ENCODE measurements at regions not wholly inside any gene's neighbourhood (a gene's known extent, or its start where the extent isn't known, plus 50 kb on each side); places are given as distances from the start of the nearest gene placed in this dataset.

- Mint-ChIP-seq H3K9me3 (peaks cover 0 to 6% (median 0%) of the 10 kb centered on the region in 7 donors), H3K27me3 (ENCODE audit: low read depth in 3 of 3) (peaks cover 0 to 2% (median 0%) of the 10 kb centered on the region in 3 donors), H3K4me3 (no peak overlapping the region), H3K36me3 (no peaks in the 10 kb centered on the region), H3K4me1 (no peaks in the 10 kb centered on the region), H3K27ac (no peak overlapping the region)
- no peak overlapping the region for H3K9ac ChIP-seq (ENCODE audit: insufficient read depth, low read length, poor library complexity, severe bottlenecking)
- H3K4me2 ChIP-seq (replicated peaks; ENCODE audit: extremely low read depth, low read length, poor library complexity, severe bottlenecking), result no peak overlapping the region
- no peak overlapping the region for H3K4me3 ChIP-seq (replicated peaks in 1 of 3; ENCODE audit: low read depth in 2 of 3, low read length in 3 of 3)
- H2AFZ ChIP-seq (ENCODE audit: insufficient read depth, low read depth, low read length, poor library complexity, severe bottlenecking), result no peak overlapping the region
- no peaks in the 10 kb centered on the region for H3K4me1 ChIP-seq (ENCODE audit: control insufficient read depth in 1 of 2, insufficient read depth in 2 of 2, low read length in 2 of 2)
- no peaks in the 10 kb centered on the region for H3K79me2 ChIP-seq (ENCODE audit: insufficient read depth, low read length)
- TF ChIP-seq CTCF (IDR thresholded peaks at IDR 0.05), result no peak
- H3K9me3 ChIP-seq (replicated peaks in 1 of 2; ENCODE audit: control insufficient read depth in 1 of 2, insufficient read depth in 1 of 2, low read length in 2 of 2), result no peaks in the 10 kb centered on the region
- H3K27ac ChIP-seq (ENCODE audit: low read depth in 1 of 2, low read length in 2 of 2), result no peak overlapping the region
- no peaks in the 10 kb centered on the region for H3K27me3 ChIP-seq (ENCODE audit: control insufficient read depth in 2 of 2, insufficient read depth in 2 of 2, low read length in 2 of 2)
- H4K20me1 ChIP-seq (ENCODE audit: insufficient read depth, low read length), result no peaks in the 10 kb centered on the region
- intact Hi-C loops (cut with micrococcal nuclease), result no loop called here
- no peak for DNase-seq
- no peaks in the 10 kb centered on the region for H3K36me3 ChIP-seq (replicated peaks in 1 of 2; ENCODE audit: control insufficient read depth in 1 of 2, insufficient read depth in 2 of 2, low read length in 2 of 2)
Measured at GRCh38 chr4:96343836-96344235, 503.9 kb downstream of the PDHA2 start.

- Histone ChIP-seq H3K4me1 (ENCODE audit: control insufficient read depth in 1 of 2, insufficient read depth in 2 of 2, low read length in 2 of 2) (no peaks in the 10 kb centered on the region), H3K79me2 (ENCODE audit: insufficient read depth, low read length) (no peaks in the 10 kb centered on the region), H4K20me1 (ENCODE audit: insufficient read depth, low read length) (no peaks in the 10 kb centered on the region), H2AFZ (ENCODE audit: insufficient read depth, low read depth, low read length, poor library complexity, severe bottlenecking) (no peak overlapping the region), H3K9me3 (replicated peaks in 1 of 2; ENCODE audit: control insufficient read depth in 1 of 2, insufficient read depth in 1 of 2, low read length in 2 of 2) (no peaks in the 10 kb centered on the region), H3K4me2 (replicated peaks; ENCODE audit: extremely low read depth, low read length, poor library complexity, severe bottlenecking) (no peak overlapping the region), H3K4me3 (replicated peaks in 1 of 3; ENCODE audit: low read depth in 2 of 3, low read length in 3 of 3) (no peak overlapping the region), H3K36me3 (replicated peaks in 1 of 2; ENCODE audit: control insufficient read depth in 1 of 2, insufficient read depth in 2 of 2, low read length in 2 of 2) (no peaks in the 10 kb centered on the region), H3K27me3 (ENCODE audit: control insufficient read depth in 2 of 2, insufficient read depth in 2 of 2, low read length in 2 of 2) (no peaks in the 10 kb centered on the region), H3K27ac (ENCODE audit: low read depth in 1 of 2, low read length in 2 of 2) (no peak overlapping the region), H3K9ac (ENCODE audit: insufficient read depth, low read length, poor library complexity, severe bottlenecking) (no peak overlapping the region)
- intact Hi-C loops (cut with micrococcal nuclease), result no loop called here
- Mint-ChIP-seq H3K4me1 (no peaks in the 10 kb centered on the region), H3K9me3 (peaks cover 0 to 3% (median 0%) of the 10 kb centered on the region in 7 donors), H3K4me3 (no peak overlapping the region), H3K27me3 (ENCODE audit: low read depth in 3 of 3) (no peaks in the 10 kb centered on the region), H3K36me3 (no peaks in the 10 kb centered on the region), H3K27ac (no peak overlapping the region)
- no peak for TF ChIP-seq CTCF (IDR thresholded peaks at IDR 0.05)
- 89% methylated on average over 1 of the region's 2 CpGs for WGBS (ENCODE audit: insufficient coverage)
- no peak for DNase-seq
Measured at GRCh38 chr4:96347582-96347981, 507.7 kb downstream of the PDHA2 start.
